ENCODE measurements at regions not wholly inside any gene's neighbourhood (a gene's known extent, or its start where the extent isn't known, plus 50 kb on each side); places are given as distances from the start of the nearest gene placed in this dataset.

DNA sequence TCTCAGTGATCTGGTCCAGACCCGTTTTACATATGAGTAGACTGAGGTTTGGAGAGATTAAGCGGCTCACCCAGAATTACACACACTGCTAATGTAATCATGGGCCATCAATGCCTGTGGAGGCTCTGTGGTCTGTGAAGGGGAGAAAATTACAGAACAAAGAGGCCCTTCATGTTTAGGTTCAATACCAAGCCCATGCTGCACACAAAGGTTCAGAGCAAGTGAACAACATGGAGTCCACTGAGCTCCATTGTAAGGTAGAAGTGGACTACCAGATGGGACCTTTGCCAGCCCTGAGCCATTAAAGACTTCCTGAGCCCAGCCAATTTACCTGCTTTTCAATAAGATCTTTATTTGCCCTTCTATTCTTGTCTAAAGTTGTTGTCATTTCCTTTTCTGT, 109.8 kb downstream of the LUZP4 start:
- Histone ChIP-seq H3K4me3 (ENCODE audit: insufficient read depth, low read length) (no peak overlapping the region), H3K79me2 (ENCODE audit: insufficient read depth, low read length) (no peaks in the 10 kb centered on the region), H3K4me2 (ENCODE audit: insufficient read depth, low read length) (no peak overlapping the region), H2AFZ (ENCODE audit: low read length) (no peak overlapping the region), H3K36me3 (ENCODE audit: insufficient read depth, low read length) (no peaks in the 10 kb centered on the region), H3K27ac (ENCODE audit: low read depth, low read length) (no peak overlapping the region), H3K4me1 (ENCODE audit: insufficient read depth, low read length) (no peaks in the 10 kb centered on the region), H3K9me3 (ENCODE audit: low read depth, low read length) (no peaks in the 10 kb centered on the region), H3K27me3 (ENCODE audit: insufficient read depth, low read length) (peaks cover 17% of the 10 kb centered on the region), H4K20me1 (ENCODE audit: insufficient read depth, low read length) (no peaks in the 10 kb centered on the region)
- TF ChIP-seq, protein P1, sequence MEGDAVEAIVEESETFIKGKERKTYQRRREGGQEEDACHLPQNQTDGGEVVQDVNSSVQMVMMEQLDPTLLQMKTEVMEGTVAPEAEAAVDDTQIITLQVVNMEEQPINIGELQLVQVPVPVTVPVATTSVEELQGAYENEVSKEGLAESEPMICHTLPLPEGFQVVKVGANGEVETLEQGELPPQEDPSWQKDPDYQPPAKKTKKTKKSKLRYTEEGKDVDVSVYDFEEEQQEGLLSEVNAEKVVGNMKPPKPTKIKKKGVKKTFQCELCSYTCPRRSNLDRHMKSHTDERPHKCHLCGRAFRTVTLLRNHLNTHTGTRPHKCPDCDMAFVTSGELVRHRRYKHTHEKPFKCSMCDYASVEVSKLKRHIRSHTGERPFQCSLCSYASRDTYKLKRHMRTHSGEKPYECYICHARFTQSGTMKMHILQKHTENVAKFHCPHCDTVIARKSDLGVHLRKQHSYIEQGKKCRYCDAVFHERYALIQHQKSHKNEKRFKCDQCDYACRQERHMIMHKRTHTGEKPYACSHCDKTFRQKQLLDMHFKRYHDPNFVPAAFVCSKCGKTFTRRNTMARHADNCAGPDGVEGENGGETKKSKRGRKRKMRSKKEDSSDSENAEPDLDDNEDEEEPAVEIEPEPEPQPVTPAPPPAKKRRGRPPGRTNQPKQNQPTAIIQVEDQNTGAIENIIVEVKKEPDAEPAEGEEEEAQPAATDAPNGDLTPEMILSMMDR (IDR thresholded peaks at IDR 0.05; ENCODE audit: extremely low read depth, low read depth, low read length), result no peak
- no peak for DNase-seq (ENCODE audit: insufficient read length, low spot score, missing footprints)

DNA sequence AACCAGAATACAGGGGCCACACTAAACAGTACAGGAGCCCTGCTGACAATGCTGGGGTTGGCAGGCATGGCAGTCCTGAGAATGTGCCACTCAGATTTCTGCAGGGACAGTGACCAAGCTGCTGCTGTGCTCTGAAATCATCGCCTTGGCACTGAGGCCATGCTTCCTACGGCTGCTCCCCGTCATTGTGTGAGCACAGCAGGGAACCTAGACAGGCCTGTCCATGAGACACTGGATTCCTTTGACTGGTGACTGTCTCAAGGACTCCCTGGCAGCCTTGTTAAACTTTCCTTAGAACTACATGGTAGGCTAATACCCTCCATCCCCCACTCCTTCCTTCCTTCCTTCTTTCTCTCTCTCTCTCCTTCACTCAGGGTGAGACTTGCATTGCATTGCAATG, 111.4 kb downstream of the LUZP4 start:
- H3K4me1 ChIP-seq (ENCODE audit: insufficient read depth, low read length), result no peaks in the 10 kb centered on the region
- H2AFZ ChIP-seq (ENCODE audit: low read length), result no peak overlapping the region
- TF ChIP-seq, protein P1 (IDR thresholded peaks at IDR 0.05; ENCODE audit: extremely low read depth, low read depth, low read length), result no peak
- H3K79me2 ChIP-seq (ENCODE audit: insufficient read depth, low read length), result no peaks in the 10 kb centered on the region
- H3K36me3 ChIP-seq (ENCODE audit: insufficient read depth, low read length), result no peaks in the 10 kb centered on the region
- H4K20me1 ChIP-seq (ENCODE audit: insufficient read depth, low read length), result no peaks in the 10 kb centered on the region
- H3K27me3 ChIP-seq (ENCODE audit: insufficient read depth, low read length), result peaks cover 17% of the 10 kb centered on the region
- H3K4me2 ChIP-seq (ENCODE audit: insufficient read depth, low read length), result no peak overlapping the region
- H3K4me3 ChIP-seq (ENCODE audit: insufficient read depth, low read length), result no peak overlapping the region
- H3K27ac ChIP-seq (ENCODE audit: low read depth, low read length), result no peak overlapping the region
- no peaks in the 10 kb centered on the region for H3K9me3 ChIP-seq (ENCODE audit: low read depth, low read length)
- no peak for DNase-seq (ENCODE audit: insufficient read length, low spot score, missing footprints)

DNA sequence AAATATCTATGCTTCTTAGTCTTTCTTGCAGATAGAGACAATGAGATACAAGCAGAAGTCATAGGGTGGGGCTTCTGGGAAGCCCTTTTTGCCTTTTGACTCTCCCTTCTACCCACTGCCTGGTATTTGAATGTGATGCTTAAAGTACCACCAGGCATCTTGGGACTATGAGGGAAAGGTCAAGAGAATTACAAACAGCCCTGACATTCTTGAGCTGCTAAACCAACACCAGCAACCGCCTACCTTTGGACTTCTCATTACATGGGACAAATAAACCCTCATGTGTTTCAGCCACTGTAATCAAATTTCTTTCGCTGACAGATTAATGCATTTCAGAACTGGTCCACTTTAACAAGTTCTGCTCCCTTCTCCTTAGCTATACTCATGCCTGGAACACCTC, 112.8 kb downstream of the LUZP4 start:
- Histone ChIP-seq H3K36me3 (ENCODE audit: insufficient read depth, low read length) (no peaks in the 10 kb centered on the region), H2AFZ (ENCODE audit: low read length) (no peak overlapping the region)
- no peak for DNase-seq (ENCODE audit: insufficient read length, low spot score, missing footprints)

DNA sequence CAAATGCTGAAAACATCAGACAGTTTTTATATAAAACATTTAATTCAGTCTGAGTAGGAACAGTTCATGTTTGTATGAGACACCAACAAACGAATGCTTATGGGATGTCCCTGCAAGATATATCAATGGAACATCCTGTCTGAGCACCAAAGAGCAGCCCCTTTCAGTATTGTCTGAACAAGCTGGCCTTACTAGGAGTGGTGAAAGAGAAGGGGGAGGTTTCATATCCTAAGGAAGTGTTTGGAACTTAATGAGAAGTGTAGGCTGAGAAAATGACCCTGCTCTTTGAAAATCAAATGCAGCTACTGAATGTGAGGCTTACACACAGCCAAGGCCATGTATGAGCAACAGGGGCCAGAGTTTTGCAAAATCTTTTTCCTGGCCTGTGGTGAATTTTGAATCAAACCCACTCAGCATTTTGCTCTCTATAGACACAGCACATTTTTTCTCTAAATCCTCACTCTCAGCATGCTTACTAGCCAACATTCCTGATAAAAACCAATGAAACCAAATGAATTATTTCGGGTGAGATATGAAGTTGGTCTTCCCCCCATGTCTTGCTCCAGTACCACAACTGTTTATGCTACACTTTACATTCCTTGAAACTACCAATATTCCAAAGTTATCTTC, 119.4 kb downstream of the LUZP4 start:
- H3K27ac ChIP-seq (ENCODE audit: low read depth, low read length), result peak overlapping the region; percentile 27
- H3K27me3 ChIP-seq (ENCODE audit: insufficient read depth, low read length), result peaks cover 2% of the 10 kb centered on the region
- H3K4me1 ChIP-seq (ENCODE audit: insufficient read depth, low read length), result peaks cover 36% of the 10 kb centered on the region
- no peaks in the 10 kb centered on the region for H3K36me3 ChIP-seq (ENCODE audit: insufficient read depth, low read length)
- DNase-seq (ENCODE audit: insufficient read length, low spot score, missing footprints), result no peak
- no peak overlapping the region for H2AFZ ChIP-seq (ENCODE audit: low read length)
- no peaks in the 10 kb centered on the region for H3K79me2 ChIP-seq (ENCODE audit: insufficient read depth, low read length)
- H3K4me2 ChIP-seq (ENCODE audit: insufficient read depth, low read length), result peak overlapping the region; percentile 13
- no peak overlapping the region for H3K4me3 ChIP-seq (ENCODE audit: insufficient read depth, low read length)
- H4K20me1 ChIP-seq (ENCODE audit: insufficient read depth, low read length), result no peaks in the 10 kb centered on the region
- TF ChIP-seq, protein P1 (IDR thresholded peaks at IDR 0.05; ENCODE audit: extremely low read depth, low read depth, low read length), result no peak
- no peaks in the 10 kb centered on the region for H3K9me3 ChIP-seq (ENCODE audit: low read depth, low read length)

More for the DNA sequence above, 112.8 kb downstream of the LUZP4 start:
- Histone ChIP-seq H4K20me1 (ENCODE audit: insufficient read depth, low read length) (no peaks in the 10 kb centered on the region), H3K9me3 (ENCODE audit: low read depth, low read length) (no peaks in the 10 kb centered on the region), H3K79me2 (ENCODE audit: insufficient read depth, low read length) (no peaks in the 10 kb centered on the region), H3K27ac (ENCODE audit: low read depth, low read length) (no peak overlapping the region), H3K4me3 (ENCODE audit: insufficient read depth, low read length) (no peak overlapping the region), H3K4me1 (ENCODE audit: insufficient read depth, low read length) (peaks cover 3% of the 10 kb centered on the region), H3K4me2 (ENCODE audit: insufficient read depth, low read length) (no peak overlapping the region), H3K27me3 (ENCODE audit: insufficient read depth, low read length) (peaks cover 8% of the 10 kb centered on the region)
- TF ChIP-seq, protein P1 (IDR thresholded peaks at IDR 0.05; ENCODE audit: extremely low read depth, low read depth, low read length), result no peak

All from osteoblast (primary cell).